COLO829 (cell line): ENCODE measurements at regions not wholly inside any gene's neighbourhood (a gene's known extent, or its start where the extent isn't known, plus 50 kb on each side); places are given as distances from the start of the nearest gene placed in this dataset.

Source experiments
- DNase-seq: peaks from one replicate; pipeline ENCODE4 v3.0.0; 2012; ENCODE audit warnings: low spot score

- DNase-seq: no peak
Observed at GRCh38 chr7:155138204-155138603, 68.1 kb downstream of the HTR5A start.

- DNase-seq: no peak
Observed at GRCh38 chr7:155141562-155141961, 71.4 kb downstream of the HTR5A start.

DNA sequence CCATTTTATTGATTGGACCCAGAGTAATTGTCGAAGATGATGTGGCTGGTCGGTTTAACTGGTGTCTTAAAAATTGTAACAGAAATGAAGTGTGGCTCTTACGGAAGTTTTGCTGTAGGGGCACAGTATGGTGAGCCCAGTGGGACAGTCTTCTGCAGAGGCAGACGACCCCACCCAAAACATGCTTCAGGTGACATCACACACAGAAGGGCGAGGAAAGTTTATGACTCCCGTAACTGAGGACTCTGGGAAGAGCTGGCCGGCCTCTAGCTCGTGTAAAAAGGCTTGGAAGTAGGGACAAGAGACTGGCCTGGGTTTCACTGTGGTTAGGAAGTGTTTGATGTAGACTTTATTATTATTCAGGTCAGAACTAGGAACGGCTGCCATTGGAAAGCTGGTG lies 73.3 kb downstream of the HTR5A start:
- no peak for DNase-seq

DNA sequence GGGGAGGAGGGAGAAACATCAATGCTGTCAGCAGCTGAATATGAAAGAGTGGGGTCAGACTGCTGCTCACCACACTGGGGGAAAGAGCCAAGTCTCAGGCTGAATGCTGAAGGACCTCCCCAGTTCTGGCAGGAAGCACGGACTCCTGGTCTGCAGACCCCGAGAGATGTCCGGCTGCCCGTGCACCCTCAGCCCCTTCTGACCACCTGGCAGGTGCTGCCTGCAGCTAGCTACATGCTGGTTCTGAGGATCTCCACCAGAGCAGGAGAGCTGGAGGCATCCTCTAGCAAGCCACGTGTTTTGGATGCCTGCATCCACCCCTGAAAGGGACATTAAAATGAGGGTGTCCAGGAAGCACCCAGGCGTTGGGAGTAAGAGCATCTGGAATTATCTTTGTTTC lies 74.2 kb downstream of the HTR5A start:
- no peak for DNase-seq

- no peak for DNase-seq
Observed at GRCh38 chr7:155145477-155146255, 75.5 kb downstream of the HTR5A start.

DNA sequence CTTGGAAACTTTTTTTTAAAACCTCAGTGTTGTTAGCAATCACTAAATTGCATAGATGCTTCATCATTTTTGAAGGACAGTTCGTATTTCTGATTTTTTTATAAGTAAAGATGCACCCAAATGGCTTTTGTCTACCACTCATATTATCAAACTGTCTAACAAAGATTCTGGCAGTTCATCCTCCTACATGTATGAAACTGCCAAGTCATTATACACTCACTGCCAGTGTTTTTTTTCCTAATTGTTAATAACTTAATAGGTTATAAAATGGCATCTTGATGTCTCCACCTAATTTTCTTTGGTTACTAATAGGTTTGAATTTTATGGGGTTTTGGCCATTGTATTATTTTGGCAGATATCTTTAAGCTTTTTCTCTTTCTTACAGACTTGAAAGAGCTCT lies 77.0 kb downstream of the HTR5A start:
- DNase-seq: no peak

- no peak for DNase-seq
Observed at GRCh38 chr7:155147624-155148023, 77.5 kb downstream of the HTR5A start.

GRCh38 chr7:155153676-155154075 lies 83.6 kb downstream of the HTR5A start:
- DNase-seq: no peak

DNA sequence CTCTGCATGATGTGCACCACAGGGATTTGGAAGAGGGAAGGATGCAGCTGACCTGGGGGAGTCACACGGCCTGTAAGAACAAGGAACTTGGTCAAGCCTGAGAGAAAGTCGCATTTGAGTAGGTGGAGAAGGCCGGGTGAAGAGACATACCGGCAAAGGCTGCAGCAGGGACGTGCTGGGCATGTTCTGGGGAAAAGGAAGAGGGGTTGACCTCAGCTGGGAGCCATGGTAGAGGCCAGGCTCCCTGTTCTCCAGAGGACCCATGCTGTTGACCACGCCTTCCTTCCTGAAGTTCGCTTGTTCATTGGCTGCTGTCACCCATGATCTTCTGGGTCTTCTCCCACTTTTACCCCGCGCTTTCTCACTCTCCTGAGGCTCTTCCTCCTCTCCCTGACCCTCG lies 84.5 kb downstream of the HTR5A start:
- no peak for DNase-seq

DNA sequence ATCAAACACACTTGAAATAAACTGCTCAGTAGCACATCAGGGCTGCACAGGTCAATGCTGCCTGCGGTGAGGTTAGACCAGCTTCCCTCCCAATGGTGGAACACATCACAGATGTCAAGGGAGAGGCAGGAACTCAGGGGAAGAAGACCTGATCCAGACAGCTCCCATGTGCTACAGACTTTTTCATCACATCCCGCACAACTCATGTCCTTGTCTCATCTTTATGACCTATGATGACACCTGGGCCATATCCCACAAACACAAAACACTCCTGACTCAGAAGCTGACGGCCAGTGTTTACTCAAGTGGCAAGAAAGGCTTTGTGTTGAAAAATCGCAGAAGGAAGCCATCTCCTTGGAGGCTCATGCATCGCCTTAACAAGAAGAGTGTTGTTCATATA lies 91.6 kb downstream of the HTR5A start:
- DNase-seq: no peak

DNA sequence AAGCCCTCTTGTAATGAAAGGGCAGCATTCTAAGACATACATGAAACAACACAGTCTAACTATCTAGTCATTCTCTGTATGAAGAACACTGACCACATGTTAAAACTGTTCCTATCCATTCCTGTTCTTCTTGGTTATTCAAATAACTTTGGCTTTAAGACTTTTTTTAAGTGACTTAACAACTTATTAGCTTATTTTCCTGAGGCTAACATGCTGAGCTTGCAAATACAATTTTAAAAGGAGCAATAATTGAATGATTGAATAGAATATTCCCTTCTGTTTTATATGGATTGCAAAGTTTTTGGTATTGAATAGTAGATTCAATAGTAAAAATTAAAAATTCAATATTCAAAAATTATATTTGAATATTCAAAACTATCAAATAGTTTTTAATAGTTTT lies 92.3 kb downstream of the HTR5A start:
- no peak for DNase-seq

- no peak for DNase-seq
Observed at GRCh38 chr7:155163696-155164095, 93.6 kb downstream of the HTR5A start.

- DNase-seq: no peak
Observed at GRCh38 chr7:155164316-155164715, 94.2 kb downstream of the HTR5A start.

GRCh38 chr7:155166108-155166507 lies 96.0 kb downstream of the HTR5A start:
- no peak for DNase-seq

GRCh38 chr7:155166673-155167370 lies 96.7 kb downstream of the HTR5A start:
- no peak for DNase-seq

DNA sequence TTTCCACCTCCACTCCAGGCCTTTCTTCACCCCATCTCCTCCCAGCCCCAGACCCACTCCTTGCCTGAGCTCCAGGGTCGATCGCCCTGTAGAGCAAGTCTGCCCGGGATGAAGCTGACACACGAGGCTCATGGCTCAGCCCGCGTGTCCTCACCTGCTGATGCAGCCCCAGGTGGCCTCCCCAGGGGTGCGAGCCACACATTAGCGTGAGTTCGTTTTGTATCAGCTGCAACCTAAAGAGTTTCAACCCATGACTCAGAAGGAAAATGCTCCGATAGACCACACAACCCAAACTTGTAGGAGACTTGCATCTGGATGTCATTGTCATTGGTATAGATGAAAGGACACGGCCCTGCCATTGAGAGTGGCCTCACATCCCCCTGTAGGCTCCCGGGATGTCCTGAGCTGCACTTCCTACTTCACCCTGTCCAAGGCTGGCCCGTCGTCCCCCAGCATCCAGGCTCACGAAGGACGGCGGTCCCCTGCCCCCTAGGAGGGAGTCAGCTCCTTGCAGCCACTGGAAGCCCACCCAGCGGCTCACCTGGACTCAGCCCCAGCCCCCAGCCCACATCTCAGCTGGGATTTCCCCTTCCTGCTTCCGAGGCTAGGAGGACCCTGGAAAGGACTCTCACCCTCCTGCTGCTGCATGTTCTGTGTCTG lies 97.7 kb downstream of the HTR5A start:
- no peak for DNase-seq

- DNase-seq: no peak
Observed at GRCh38 chr7:155168597-155169480, 98.7 kb downstream of the HTR5A start.

- DNase-seq: no peak
Observed at GRCh38 chr7:155169498-155170065, 99.5 kb downstream of the HTR5A start.

- DNase-seq: no peak
Observed at GRCh38 chr7:155170331-155170730, 100.2 kb downstream of the HTR5A start.

- no peak for DNase-seq
Observed at GRCh38 chr7:155172141-155172540, 102.0 kb downstream of the HTR5A start.

GRCh38 chr7:155173905-155174304 lies 103.8 kb downstream of the HTR5A start:
- DNase-seq: no peak

DNA sequence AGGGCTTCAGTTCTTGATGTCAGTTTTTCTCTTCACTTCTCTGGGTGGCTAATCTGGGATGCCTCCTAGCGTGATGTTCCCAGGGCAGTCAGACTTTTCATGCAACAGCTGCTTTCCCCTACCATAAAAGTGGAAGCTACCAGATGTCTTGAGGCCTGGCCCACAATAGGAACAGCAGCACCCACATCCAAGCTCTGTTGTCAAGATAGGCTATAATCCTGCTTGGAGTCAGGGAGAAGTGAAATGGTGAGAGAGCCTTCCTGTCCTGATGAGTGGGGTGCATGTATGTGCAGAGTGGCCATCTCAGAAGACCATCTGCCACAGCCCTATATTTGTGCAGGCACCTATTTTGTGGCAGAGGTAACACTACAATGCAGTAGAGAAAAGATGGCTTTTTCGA lies 108.0 kb downstream of the HTR5A start:
- no peak for DNase-seq
